Vagina (tissue), 2 donors: ENCODE measurements at regions not wholly inside any gene's neighbourhood (a gene's known extent, or its start where the extent isn't known, plus 50 kb on each side); places are given as distances from the start of the nearest gene placed in this dataset.

ENCODE experiments used
- DNase-seq, 2 donors: peaks; one replicate each; pipeline ENCODE4 v3.0.0-alpha.2; 2017; ENCODE audit errors: extremely low spot score in 2 of 2
- H3K27ac ChIP-seq: fragments of 200-600 bp; sonication (generic); one replicate; pipeline ENCODE4 v1.5.1; 2019
- H3K27me3 ChIP-seq: fragments of 200-600 bp; sonication (generic); one replicate; pipeline ENCODE4 v1.5.1; 2019
- H3K36me3 ChIP-seq, 2 donors: fragments of 200-600 bp; sonication (generic); one replicate each; pipeline ENCODE4 v1.5.1; 2017 to 2019
- H3K4me1 ChIP-seq: fragments of 200-600 bp; sonication (generic); one replicate; pipeline ENCODE4 v1.5.1; 2019
- H3K4me3 ChIP-seq, 2 donors: fragments of 200-600 bp; sonication (generic); 1 replicate in 1 of 2; 2 replicates in 1 of 2; pipeline ENCODE4 v1.5.1; 2016 to 2019
- H3K9me3 ChIP-seq: fragments of 200-600 bp; sonication (generic); one replicate; pipeline ENCODE4 v1.5.1; 2019
- POLR2A ChIP-seq, 2 donors: fragments of 450-650 bp; IDR thresholded peaks; one replicate each; pipeline ENCODE4 v1.6.1; 2017; ENCODE audit warnings: antibody characterized with exemption in 2 of 2, mild to moderate bottlenecking in 2 of 2, moderate library complexity in 2 of 2
- POLR2AphosphoS5 ChIP-seq, 2 donors: sonication (generic); formaldehyde crosslinking; IDR thresholded peaks; one replicate each; pipeline ENCODE4 v1.9.0; 2017; ENCODE audit warnings: antibody characterized with exemption in 2 of 2, mild to moderate bottlenecking in 2 of 2, low read depth in 1 of 2; ENCODE audit not compliant: insufficient read depth in 1 of 2
- intact Hi-C: fragments of 100-400 bp; cut with DNase I; formaldehyde crosslinking; loops from one replicate; pipeline ENCODE4 v1.15.1; 2023
- TF ChIP-seq, protein P1 (sequence below), 3 experiments: fragments of 450-650 bp in 2 of 3; fragments of 200-600 bp in 1 of 3; sonication (generic) in 1 of 3; IDR thresholded peaks; one replicate each; pipeline ENCODE4 v1.5.1; 2017 to 2019; ENCODE audit warnings: antibody characterized with exemption in 3 of 3, mild to moderate bottlenecking in 2 of 3, moderate library complexity in 2 of 3

DNA sequence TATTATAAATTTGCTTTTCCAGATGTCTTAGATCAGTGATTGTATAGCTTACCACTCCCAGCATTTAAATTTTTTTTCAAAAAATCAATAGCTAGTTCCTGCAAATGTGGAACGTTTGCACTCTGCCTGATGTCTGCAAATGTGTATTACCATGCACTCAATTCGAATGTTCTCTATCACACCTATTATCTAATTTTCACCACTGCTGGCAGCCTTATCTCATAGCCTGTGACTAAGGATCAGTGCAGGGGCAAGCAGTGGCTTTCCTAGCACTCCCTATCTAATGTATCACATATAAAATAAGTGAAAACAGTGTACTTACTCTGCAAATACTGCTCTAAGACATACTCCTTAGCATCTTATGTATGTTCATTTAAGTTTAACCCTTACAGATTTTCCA lies 196.3 kb upstream of the PLSCR5 start:
- Histone ChIP-seq H3K9me3 (no peaks in the 10 kb centered on the region), H3K27ac (no peak overlapping the region), H3K36me3 (no peaks in the 10 kb centered on the region), H3K4me3 (no peak overlapping the region), H3K27me3 (no peaks in the 10 kb centered on the region), H3K4me1 (no peaks in the 10 kb centered on the region)
- DNase-seq: no peak
- TF ChIP-seq, protein P1, sequence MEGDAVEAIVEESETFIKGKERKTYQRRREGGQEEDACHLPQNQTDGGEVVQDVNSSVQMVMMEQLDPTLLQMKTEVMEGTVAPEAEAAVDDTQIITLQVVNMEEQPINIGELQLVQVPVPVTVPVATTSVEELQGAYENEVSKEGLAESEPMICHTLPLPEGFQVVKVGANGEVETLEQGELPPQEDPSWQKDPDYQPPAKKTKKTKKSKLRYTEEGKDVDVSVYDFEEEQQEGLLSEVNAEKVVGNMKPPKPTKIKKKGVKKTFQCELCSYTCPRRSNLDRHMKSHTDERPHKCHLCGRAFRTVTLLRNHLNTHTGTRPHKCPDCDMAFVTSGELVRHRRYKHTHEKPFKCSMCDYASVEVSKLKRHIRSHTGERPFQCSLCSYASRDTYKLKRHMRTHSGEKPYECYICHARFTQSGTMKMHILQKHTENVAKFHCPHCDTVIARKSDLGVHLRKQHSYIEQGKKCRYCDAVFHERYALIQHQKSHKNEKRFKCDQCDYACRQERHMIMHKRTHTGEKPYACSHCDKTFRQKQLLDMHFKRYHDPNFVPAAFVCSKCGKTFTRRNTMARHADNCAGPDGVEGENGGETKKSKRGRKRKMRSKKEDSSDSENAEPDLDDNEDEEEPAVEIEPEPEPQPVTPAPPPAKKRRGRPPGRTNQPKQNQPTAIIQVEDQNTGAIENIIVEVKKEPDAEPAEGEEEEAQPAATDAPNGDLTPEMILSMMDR (IDR thresholded peaks at IDR 0.05): no peak
- no peak for TF ChIP-seq POLR2A (IDR thresholded peaks at IDR 0.05)
- TF ChIP-seq POLR2AphosphoS5 (IDR thresholded peaks at IDR 0.05; ENCODE audit: insufficient read depth in 1 of 2, low read depth in 1 of 2): no peak
- intact Hi-C loops: no loop called here

DNA sequence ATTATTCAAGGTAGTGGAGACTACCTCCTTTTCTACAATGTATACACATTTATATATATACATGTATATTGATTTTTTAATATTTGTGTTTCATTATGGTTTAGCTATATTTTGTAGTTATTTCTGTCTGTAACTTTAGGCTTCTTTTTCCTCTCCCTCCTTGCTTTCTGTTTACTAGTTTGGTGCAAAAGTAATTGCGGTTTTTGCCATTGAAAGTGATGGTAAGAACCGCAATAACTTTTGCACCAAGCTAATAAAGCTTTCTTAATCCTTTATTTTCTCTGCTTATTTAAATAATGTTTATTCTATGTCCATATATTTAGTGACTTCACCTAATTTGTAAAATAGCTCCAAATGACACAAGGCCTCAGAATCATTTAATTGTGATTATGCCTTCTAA lies 195.3 kb upstream of the PLSCR5 start:
- TF ChIP-seq POLR2AphosphoS5 (IDR thresholded peaks at IDR 0.05; ENCODE audit: insufficient read depth in 1 of 2, low read depth in 1 of 2) (no peak), POLR2A (IDR thresholded peaks at IDR 0.05) (no peak)
- TF ChIP-seq, protein P1 (IDR thresholded peaks at IDR 0.05): no peak
- no peaks in the 10 kb centered on the region for H3K36me3 ChIP-seq
- no peaks in the 10 kb centered on the region for H3K27me3 ChIP-seq
- no peak for DNase-seq
- no peaks in the 10 kb centered on the region for H3K9me3 ChIP-seq
- H3K27ac ChIP-seq: no peak overlapping the region
- H3K4me1 ChIP-seq: no peaks in the 10 kb centered on the region
- intact Hi-C loops: no loop called here
- H3K4me3 ChIP-seq: no peak overlapping the region

DNA sequence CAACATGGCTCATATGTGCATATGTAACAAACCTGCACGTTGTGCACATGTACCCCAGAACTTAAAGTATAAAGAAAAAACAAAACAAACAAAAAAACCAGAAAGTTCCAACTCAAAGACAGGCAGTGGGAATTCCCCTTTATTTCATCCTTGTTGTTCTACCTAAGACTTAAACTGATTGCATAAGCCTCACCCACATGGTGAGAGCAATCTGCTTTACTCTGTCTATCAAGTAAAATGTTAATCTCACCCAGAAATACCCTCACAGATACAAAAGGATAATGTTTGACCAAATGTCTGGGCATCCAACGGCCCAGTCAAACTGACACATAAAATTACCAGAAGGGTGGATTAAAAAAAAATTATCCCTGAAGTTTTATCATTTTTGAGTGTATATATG lies 190.9 kb upstream of the PLSCR5 start:
- no peak for DNase-seq
- no peaks in the 10 kb centered on the region for H3K4me1 ChIP-seq
- no peaks in the 10 kb centered on the region for H3K36me3 ChIP-seq
- intact Hi-C loops: no loop called here
- no peaks in the 10 kb centered on the region for H3K27me3 ChIP-seq
- no peak overlapping the region for H3K27ac ChIP-seq
- no peak overlapping the region for H3K4me3 ChIP-seq
- H3K9me3 ChIP-seq: no peaks in the 10 kb centered on the region
- TF ChIP-seq, protein P1 (IDR thresholded peaks at IDR 0.05): no peak
- TF ChIP-seq POLR2AphosphoS5 (IDR thresholded peaks at IDR 0.05; ENCODE audit: insufficient read depth in 1 of 2, low read depth in 1 of 2) (no peak), POLR2A (IDR thresholded peaks at IDR 0.05) (no peak)

DNA sequence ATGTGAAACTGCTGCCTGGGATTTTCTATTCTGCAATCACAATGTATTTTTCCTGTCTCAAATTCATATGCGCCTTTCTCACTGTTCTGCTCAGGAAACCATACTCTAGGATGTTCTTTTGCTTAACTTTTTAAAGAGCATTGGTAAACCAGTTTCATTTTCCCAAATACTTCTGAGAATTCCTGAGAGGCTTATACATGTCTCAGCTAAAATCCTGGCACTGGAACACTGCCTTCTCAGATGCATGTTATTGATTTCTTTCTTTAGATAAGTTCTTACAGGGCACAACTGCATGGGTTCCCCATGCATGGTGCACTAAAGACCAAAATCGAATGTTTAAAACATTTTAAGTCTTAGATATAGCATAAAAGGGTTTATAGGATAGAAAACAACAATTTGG lies 178.3 kb upstream of the PLSCR5 start:
- Histone ChIP-seq H3K4me3 (no peak overlapping the region), H3K9me3 (no peaks in the 10 kb centered on the region), H3K4me1 (no peaks in the 10 kb centered on the region), H3K27ac (no peak overlapping the region), H3K27me3 (no peaks in the 10 kb centered on the region), H3K36me3 (no peaks in the 10 kb centered on the region)
- intact Hi-C loops: no loop called here
- TF ChIP-seq POLR2AphosphoS5 (IDR thresholded peaks at IDR 0.05; ENCODE audit: insufficient read depth in 1 of 2, low read depth in 1 of 2): no peak
- no peak for TF ChIP-seq POLR2A (IDR thresholded peaks at IDR 0.05)
- TF ChIP-seq, protein P1 (IDR thresholded peaks at IDR 0.05): no peak
- DNase-seq: no peak

DNA sequence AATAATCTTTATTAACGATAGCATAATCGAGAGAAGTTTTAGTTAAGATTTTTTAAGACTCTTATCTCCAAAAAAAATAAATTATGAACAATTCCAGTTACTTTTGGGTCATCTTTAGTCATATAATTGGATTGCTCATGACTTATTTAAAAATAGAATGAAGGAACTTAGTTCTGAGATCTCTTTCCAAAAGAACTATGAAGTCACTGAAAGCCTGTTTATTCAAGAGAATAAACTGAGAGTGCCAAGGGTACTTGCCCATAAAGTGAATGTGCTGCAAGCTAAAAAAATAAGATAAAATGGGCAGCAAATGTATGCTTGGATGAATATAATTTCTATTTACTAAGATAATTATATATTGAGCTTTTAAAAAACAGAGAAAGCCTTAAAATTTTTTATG lies 176.5 kb upstream of the PLSCR5 start:
- Histone ChIP-seq H3K9me3 (no peaks in the 10 kb centered on the region), H3K27ac (no peak overlapping the region), H3K27me3 (no peaks in the 10 kb centered on the region), H3K4me1 (no peaks in the 10 kb centered on the region), H3K4me3 (no peak overlapping the region), H3K36me3 (no peaks in the 10 kb centered on the region)
- TF ChIP-seq POLR2A (IDR thresholded peaks at IDR 0.05): no peak
- no peak for TF ChIP-seq POLR2AphosphoS5 (IDR thresholded peaks at IDR 0.05; ENCODE audit: insufficient read depth in 1 of 2, low read depth in 1 of 2)
- TF ChIP-seq, protein P1 (IDR thresholded peaks at IDR 0.05): no peak
- intact Hi-C loops: loop anchor here (2.0 kb wide), 1 partner anchor 41 kb away; no protein-coding TSS in a partner anchor
- DNase-seq: no peak
